Tibial nerve (tissue), 4 donors: ENCODE measurements at regions not wholly inside any gene's neighbourhood (a gene's known extent, or its start where the extent isn't known, plus 50 kb on each side); places are given as distances from the start of the nearest gene placed in this dataset.
"Not testable (repeated sequence)": the region's sequence is repeated elsewhere in the genome, so short reads cannot be mapped to it uniquely, and the experiment has no call there.

ENCODE experiments used
- DNase-seq, 2 donors: peaks; one replicate each; pipeline ENCODE4 v3.0.0-alpha.2; 2019; ENCODE audit warnings: low spot score in 2 of 2
- H3K27ac ChIP-seq, 4 donors: fragments of 200-600 bp; sonication (generic) in 3 of 4; one replicate each; pipeline ENCODE4 v1.5.1; 2017 to 2019; ENCODE audit warnings: mild to moderate bottlenecking in 1 of 4
- H3K27me3 ChIP-seq, 2 donors: fragments of 200-600 bp; sonication (generic) in 1 of 2; one replicate each; pipeline versions ENCODE4 v1.5.1 to v1.6.0; 2017 to 2019
- H3K36me3 ChIP-seq, 3 donors: fragments of 200-600 bp; sonication (generic); one replicate each; pipeline ENCODE4 v1.5.1; 2018 to 2019
- H3K4me1 ChIP-seq, 4 donors: fragments of 200-600 bp; sonication (generic) in 3 of 4; one replicate each; pipeline ENCODE4 v1.5.1; 2017 to 2019
- H3K4me3 ChIP-seq, 4 donors: fragments of 200-600 bp; sonication (generic) in 3 of 4; one replicate each; pipeline ENCODE4 v1.5.1; 2017 to 2019; ENCODE audit warnings: mild to moderate bottlenecking in 1 of 4, moderate library complexity in 1 of 4
- H3K9me3 ChIP-seq, 4 donors: fragments of 200-600 bp; sonication (generic) in 3 of 4; one replicate each; pipeline ENCODE4 v1.5.1; 2017 to 2019
- CTCF ChIP-seq, 5 experiments: fragments of 200-600 bp in 3 of 5; fragments of 450-650 bp in 2 of 5; sonication (generic) in 3 of 5; IDR thresholded peaks; one replicate each; pipeline ENCODE4 v1.5.1; 2016 to 2019; ENCODE audit warnings: antibody characterized with exemption in 5 of 5, mild to moderate bottlenecking in 3 of 5, moderate library complexity in 2 of 5
- EP300 ChIP-seq, 2 donors: sonication (generic); formaldehyde crosslinking; IDR thresholded peaks; one replicate each; pipeline ENCODE4 v1.6.1; 2017; ENCODE audit warnings: antibody characterized with exemption in 2 of 2, mild to moderate bottlenecking in 1 of 2
- POLR2A ChIP-seq, 2 donors: fragments of 450-650 bp; IDR thresholded peaks; one replicate each; pipeline ENCODE4 v1.6.1; 2017; ENCODE audit warnings: antibody characterized with exemption in 2 of 2, mild to moderate bottlenecking in 2 of 2, moderate library complexity in 2 of 2
- WGBS, 2 donors: methylation state at CpG; one replicate each; pipeline ENCODE4 v1.1.5; 2018; 5-methylcytosine and 5-hydroxymethylcytosine counted together

- no peak for DNase-seq
- H3K27me3 ChIP-seq: no peaks in the 10 kb centered on the region
- 83 to 89% methylated on average over 1 of the region's 1 CpG for WGBS, 2 donors
These were observed 99.2 kb downstream of the PDHA2 start for GRCh38 chr4:95939141-95939540.

GRCh38 chr4:95949136-95949765, 109.4 kb downstream of the PDHA2 start:
- no peak for TF ChIP-seq EP300 (IDR thresholded peaks at IDR 0.05)
- Histone ChIP-seq H3K27me3 (no peaks in the 10 kb centered on the region), H3K27ac (no peak overlapping the region), H3K4me3 (no peak overlapping the region), H3K9me3 (peaks cover 0 to 7% (median 0%) of the 10 kb centered on the region in 4 donors), H3K4me1 (no peaks in the 10 kb centered on the region), H3K36me3 (no peaks in the 10 kb centered on the region)
- no peak for DNase-seq
- 59% methylated on average over 3 of the region's 3 CpGs for WGBS, 2 donors

More at GRCh38 chr4:95939141-95939540, 99.2 kb downstream of the PDHA2 start:
- Histone ChIP-seq H3K27ac (no peak overlapping the region), H3K9me3 (no peaks in the 10 kb centered on the region), H3K4me3 (no peak overlapping the region), H3K36me3 (no peaks in the 10 kb centered on the region), H3K4me1 (no peaks in the 10 kb centered on the region)
- TF ChIP-seq CTCF (IDR thresholded peaks at IDR 0.05): no peak
- TF ChIP-seq POLR2A (IDR thresholded peaks at IDR 0.05): no peak

- Histone ChIP-seq H3K27me3 (no peaks in the 10 kb centered on the region), H3K27ac (no peak overlapping the region), H3K4me3 (no peak overlapping the region), H3K36me3 (no peaks in the 10 kb centered on the region), H3K4me1 (no peaks in the 10 kb centered on the region), H3K9me3 (peaks cover 0 to 7% (median 0%) of the 10 kb centered on the region in 4 donors)
- DNase-seq: no peak
- 96% methylated on average over 1 of the region's 1 CpG for WGBS, 2 donors
- TF ChIP-seq CTCF (IDR thresholded peaks at IDR 0.05) (no peak), POLR2A (IDR thresholded peaks at IDR 0.05) (no peak), EP300 (IDR thresholded peaks at IDR 0.05) (no peak)
These were observed 109.9 kb downstream of the PDHA2 start for GRCh38 chr4:95949808-95950207.

GRCh38 chr4:95952538-95952937, 112.6 kb downstream of the PDHA2 start:
- 61 to 69% methylated on average over 2 of the region's 2 CpGs for WGBS, 2 donors
- H3K36me3 ChIP-seq: not testable (repeated sequence)

GRCh38 chr4:95956094-95956493, 116.2 kb downstream of the PDHA2 start:
- 94 to 97% methylated on average over 1 of the region's 1 CpG for WGBS, 2 donors
- H3K4me1 ChIP-seq: no peaks in the 10 kb centered on the region

More at GRCh38 chr4:95952538-95952937, 112.6 kb downstream of the PDHA2 start:
- not testable (repeated sequence) for H3K4me1 ChIP-seq, H3K27ac ChIP-seq, DNase-seq, H3K4me3 ChIP-seq, H3K27me3 ChIP-seq, H3K9me3 ChIP-seq

GRCh38 chr4:95957054-95957453, 117.2 kb downstream of the PDHA2 start:
- no peak for DNase-seq
- H3K9me3 ChIP-seq: no peaks in the 10 kb centered on the region
- H3K36me3 ChIP-seq: no peaks in the 10 kb centered on the region
- H3K4me1 ChIP-seq: no peaks in the 10 kb centered on the region
- TF ChIP-seq CTCF (IDR thresholded peaks at IDR 0.05) (no peak), POLR2A (IDR thresholded peaks at IDR 0.05) (no peak), EP300 (IDR thresholded peaks at IDR 0.05) (no peak)
- H3K27me3 ChIP-seq: no peaks in the 10 kb centered on the region
- no peak overlapping the region for H3K27ac ChIP-seq
- 83 to 84% methylated on average over 4 of the region's 4 CpGs for WGBS, 2 donors
- no peak overlapping the region for H3K4me3 ChIP-seq

More at GRCh38 chr4:95956094-95956493, 116.2 kb downstream of the PDHA2 start:
- no peak overlapping the region for H3K27ac ChIP-seq
- H3K36me3 ChIP-seq: no peaks in the 10 kb centered on the region
- DNase-seq: no peak
- TF ChIP-seq POLR2A (IDR thresholded peaks at IDR 0.05): no peak
- TF ChIP-seq CTCF (IDR thresholded peaks at IDR 0.05): no peak
- no peak for TF ChIP-seq EP300 (IDR thresholded peaks at IDR 0.05)
- no peak overlapping the region for H3K4me3 ChIP-seq
- no peaks in the 10 kb centered on the region for H3K9me3 ChIP-seq
- no peaks in the 10 kb centered on the region for H3K27me3 ChIP-seq
